ENCODE measurements at regions not wholly inside any gene's neighbourhood (a gene's known extent, or its start where the extent isn't known, plus 50 kb on each side); places are given as distances from the start of the nearest gene placed in this dataset.

DNA sequence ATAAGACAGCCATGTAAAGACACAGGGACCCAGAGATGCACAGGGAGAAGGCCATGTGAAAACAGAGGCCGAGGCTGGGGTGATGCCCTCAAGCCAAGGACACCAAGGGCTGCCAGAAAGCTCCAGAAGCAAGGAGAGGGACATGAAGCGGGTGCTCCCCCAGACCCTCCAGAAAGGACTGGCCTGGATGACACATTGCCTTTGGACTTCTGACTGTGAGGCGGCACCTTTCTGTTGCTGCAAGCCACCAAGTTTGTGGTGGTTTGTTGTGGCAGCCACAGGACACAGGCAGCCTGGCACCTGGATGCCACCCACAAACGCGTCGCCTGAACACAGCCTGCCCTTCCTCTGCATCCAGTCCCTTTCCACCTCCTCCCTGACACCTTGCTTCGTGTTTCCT lies 67.1 kb downstream of the RHOB start:
- POLR2A ChIA-PET = no interaction called here
- intact Hi-C loops (cut with micrococcal nuclease) = no loop called here
- Mint-ChIP-seq H3K27ac (no peak overlapping the region), H3K4me1 (ENCODE audit: low read depth) (peaks cover 4% of the 10 kb centered on the region), H3K27me3 (no peaks in the 10 kb centered on the region), H3K4me3 (no peak overlapping the region), H3K9me3 (no peaks in the 10 kb centered on the region), H3K36me3 (ENCODE audit: low read depth) (no peaks in the 10 kb centered on the region)
- DNase-seq = no peak
- CTCF ChIA-PET = no interaction called here
- TF ChIP-seq, protein P1, sequence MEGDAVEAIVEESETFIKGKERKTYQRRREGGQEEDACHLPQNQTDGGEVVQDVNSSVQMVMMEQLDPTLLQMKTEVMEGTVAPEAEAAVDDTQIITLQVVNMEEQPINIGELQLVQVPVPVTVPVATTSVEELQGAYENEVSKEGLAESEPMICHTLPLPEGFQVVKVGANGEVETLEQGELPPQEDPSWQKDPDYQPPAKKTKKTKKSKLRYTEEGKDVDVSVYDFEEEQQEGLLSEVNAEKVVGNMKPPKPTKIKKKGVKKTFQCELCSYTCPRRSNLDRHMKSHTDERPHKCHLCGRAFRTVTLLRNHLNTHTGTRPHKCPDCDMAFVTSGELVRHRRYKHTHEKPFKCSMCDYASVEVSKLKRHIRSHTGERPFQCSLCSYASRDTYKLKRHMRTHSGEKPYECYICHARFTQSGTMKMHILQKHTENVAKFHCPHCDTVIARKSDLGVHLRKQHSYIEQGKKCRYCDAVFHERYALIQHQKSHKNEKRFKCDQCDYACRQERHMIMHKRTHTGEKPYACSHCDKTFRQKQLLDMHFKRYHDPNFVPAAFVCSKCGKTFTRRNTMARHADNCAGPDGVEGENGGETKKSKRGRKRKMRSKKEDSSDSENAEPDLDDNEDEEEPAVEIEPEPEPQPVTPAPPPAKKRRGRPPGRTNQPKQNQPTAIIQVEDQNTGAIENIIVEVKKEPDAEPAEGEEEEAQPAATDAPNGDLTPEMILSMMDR (IDR thresholded peaks at IDR 0.05) = no peak
- no peak for ATAC-seq

DNA sequence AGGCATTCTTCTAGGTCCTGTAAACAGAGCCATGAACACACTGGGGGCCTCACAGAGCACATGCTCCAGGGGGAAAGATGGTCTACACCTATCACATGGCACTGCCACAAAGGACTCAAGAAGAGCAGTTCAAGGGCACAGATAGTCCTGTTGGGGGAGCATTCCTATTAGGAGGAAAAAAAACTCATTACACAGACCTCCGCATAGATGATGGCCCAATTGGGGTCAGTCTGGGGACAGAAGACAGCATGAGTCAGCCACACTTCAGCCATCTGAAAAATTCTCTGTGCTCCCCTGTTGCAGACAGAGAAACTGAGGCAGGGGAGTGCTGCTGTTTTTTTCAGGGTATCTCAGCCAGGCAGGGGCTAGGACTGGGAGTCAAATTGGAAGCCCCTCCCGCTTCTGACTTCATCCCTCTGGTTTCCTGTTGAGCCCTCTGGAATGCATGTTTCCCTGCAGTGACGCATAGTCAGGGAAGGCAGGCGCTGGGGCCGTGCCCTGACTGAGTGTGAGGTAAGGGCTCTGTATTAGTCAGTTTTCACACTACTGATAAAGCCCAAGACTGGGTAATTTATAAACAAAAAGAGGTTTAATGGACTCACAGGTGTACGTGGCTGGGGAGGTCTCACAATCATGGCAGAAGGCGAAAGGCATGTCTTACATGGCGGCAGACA lies 67.9 kb downstream of the RHOB start:
- peaks cover 4% of the 10 kb centered on the region for H3K4me1 Mint-ChIP-seq (ENCODE audit: low read depth)
- no peaks in the 10 kb centered on the region for H3K9me3 Mint-ChIP-seq
- POLR2A ChIA-PET = no interaction called here
- CTCF ChIA-PET = no interaction called here
- H3K4me3 Mint-ChIP-seq = no peak overlapping the region
- H3K27ac Mint-ChIP-seq = no peak overlapping the region
- no peaks in the 10 kb centered on the region for H3K27me3 Mint-ChIP-seq
- TF ChIP-seq, protein P1 (IDR thresholded peaks at IDR 0.05) = no peak
- H3K36me3 Mint-ChIP-seq (ENCODE audit: low read depth) = no peaks in the 10 kb centered on the region
- intact Hi-C loops (cut with micrococcal nuclease) = no loop called here
- ATAC-seq = no peak
- DNase-seq = no peak

DNA sequence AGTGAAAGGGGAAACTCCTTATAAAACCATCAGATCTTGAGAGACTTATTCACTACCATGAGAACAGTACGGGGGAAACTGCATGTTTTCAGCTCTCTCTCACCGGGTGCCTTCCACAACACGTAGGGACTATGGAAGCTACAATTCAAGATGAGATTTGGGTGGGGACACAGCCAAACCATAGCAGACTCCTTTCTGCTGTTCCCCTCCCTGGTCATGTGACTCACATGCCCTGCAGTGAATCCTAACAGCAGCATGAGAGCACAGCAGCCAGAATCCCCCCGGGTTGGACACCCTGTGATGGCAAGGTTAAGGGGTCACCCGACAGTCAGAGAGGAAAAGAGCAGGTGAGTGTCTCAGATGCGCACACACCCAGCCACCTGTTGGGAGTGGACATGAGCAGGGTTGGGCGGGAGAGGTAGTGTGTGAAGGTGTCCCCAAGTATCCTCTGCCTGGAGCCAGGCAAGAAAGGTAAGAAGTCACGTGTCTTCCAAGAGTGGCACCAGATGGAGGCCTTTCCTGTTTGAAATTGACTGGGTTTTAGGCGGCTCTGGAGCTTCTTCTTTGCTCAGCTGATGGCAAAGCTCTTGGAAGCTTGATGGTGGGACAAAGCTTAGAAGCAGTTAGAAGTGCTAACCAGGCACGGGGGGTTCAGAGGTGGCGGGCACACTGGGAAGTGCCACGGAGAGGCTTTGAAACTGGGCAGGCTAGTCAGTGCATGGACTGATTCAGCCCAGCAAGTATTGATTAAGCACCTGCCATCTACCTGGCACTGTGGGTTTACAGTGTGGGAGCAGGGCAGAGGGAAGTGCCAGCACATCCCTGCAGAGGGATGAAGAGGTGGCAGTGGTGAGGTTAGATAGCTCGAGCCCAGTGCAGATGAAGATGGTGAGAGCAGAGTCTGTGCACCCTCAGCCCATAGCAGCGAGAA lies 68.7 kb downstream of the RHOB start:
- peaks cover 4% of the 10 kb centered on the region for H3K4me1 Mint-ChIP-seq (ENCODE audit: low read depth)
- H3K27me3 Mint-ChIP-seq = no peaks in the 10 kb centered on the region
- no peak overlapping the region for H3K27ac Mint-ChIP-seq
- ATAC-seq (no peak), DNase-seq (no peak)
- intact Hi-C loops (cut with micrococcal nuclease) = no loop called here
- CTCF ChIA-PET = no interaction called here
- no peak overlapping the region for H3K4me3 Mint-ChIP-seq
- no peaks in the 10 kb centered on the region for H3K9me3 Mint-ChIP-seq
- no peaks in the 10 kb centered on the region for H3K36me3 Mint-ChIP-seq (ENCODE audit: low read depth)
- TF ChIP-seq, protein P1 (IDR thresholded peaks at IDR 0.05) = no peak
- POLR2A ChIA-PET = no interaction called here

DNA sequence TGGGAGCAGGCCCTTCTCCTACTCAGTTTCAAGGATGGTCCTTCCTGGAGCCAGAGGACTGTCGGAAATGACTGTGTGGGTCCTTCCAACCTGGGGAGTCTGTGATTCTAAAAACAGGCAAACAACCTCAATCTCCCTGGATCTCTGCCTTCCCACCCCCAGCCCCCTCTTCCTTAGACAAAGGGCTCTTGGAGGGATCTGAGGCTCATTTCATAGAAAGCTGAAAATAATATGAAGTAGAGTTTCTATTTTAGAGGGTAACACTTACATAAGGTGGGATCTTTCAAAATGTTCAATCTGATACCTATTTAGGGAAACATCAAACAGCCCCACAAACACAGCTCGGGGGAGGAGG lies 69.4 kb downstream of the RHOB start:
- H3K9me3 Mint-ChIP-seq = no peaks in the 10 kb centered on the region
- no peak for ATAC-seq
- peaks cover 4% of the 10 kb centered on the region for H3K4me1 Mint-ChIP-seq (ENCODE audit: low read depth)
- TF ChIP-seq, protein P1 (IDR thresholded peaks at IDR 0.05) = no peak
- DNase-seq = no peak
- peaks cover under 1% of the 10 kb centered on the region for H3K27me3 Mint-ChIP-seq
- ChIA-PET CTCF (no interaction called here), POLR2A (no interaction called here)
- intact Hi-C loops (cut with micrococcal nuclease) = no loop called here
- no peak overlapping the region for H3K27ac Mint-ChIP-seq
- H3K36me3 Mint-ChIP-seq (ENCODE audit: low read depth) = no peaks in the 10 kb centered on the region
- no peak overlapping the region for H3K4me3 Mint-ChIP-seq

DNA sequence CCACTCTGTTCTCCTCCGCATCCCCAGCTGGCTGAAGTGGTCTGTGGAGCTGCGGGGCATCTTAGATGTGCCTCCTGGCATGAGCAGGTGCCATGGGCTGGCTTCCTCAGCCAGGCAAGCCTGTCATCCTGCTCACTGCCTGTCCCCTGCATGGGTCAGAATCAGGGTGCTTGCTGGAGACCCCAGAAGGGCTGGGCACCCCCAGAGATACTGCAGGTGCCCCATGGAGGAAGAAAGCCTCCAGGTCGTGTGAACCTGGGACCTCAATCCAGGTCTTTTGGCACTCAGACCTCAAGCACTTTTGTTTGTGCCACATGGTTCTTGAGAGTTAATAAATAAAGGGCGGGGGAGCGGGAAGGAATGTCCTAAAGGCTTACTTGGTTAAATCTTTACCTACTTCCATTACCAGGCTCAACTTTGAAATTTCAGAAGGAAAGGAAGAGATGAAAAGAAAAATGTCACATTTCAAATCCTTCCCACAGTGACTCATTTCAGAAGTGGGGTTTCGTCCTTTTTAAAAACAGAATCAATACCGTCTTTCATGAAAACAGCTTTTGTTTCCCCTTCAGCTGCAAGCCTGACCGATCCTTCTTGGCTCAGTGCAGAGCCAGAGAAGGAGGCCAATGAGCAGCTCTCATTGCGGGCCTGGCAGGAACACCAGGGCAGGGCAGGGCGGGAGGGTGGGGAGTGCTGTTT lies 69.9 kb downstream of the RHOB start:
- Mint-ChIP-seq H3K4me1 (ENCODE audit: low read depth) (peaks cover 4% of the 10 kb centered on the region), H3K9me3 (no peaks in the 10 kb centered on the region), H3K4me3 (no peak overlapping the region), H3K36me3 (ENCODE audit: low read depth) (no peaks in the 10 kb centered on the region), H3K27me3 (peaks cover 1% of the 10 kb centered on the region), H3K27ac (no peak overlapping the region)
- intact Hi-C loops (cut with micrococcal nuclease) = no loop called here
- ChIA-PET POLR2A (no interaction called here), CTCF (no interaction called here)
- DNase-seq = no peak
- TF ChIP-seq, protein P1 (IDR thresholded peaks at IDR 0.05) = no peak
- peak; percentile 47 for ATAC-seq
